Sigmoid colon (tissue), 6 donors: ENCODE measurements at regions not wholly inside any gene's neighbourhood (a gene's known extent, or its start where the extent isn't known, plus 50 kb on each side); places are given as distances from the start of the nearest gene placed in this dataset.

Source experiments
- DNase-seq: peaks from one replicate; pipeline ENCODE4 v3.0.0-alpha.2; 2019
- H3K27ac ChIP-seq, 4 donors: fragments of 200-600 bp; sonication (generic); one replicate each; pipeline ENCODE4 v1.5.1; 2016 to 2019; ENCODE audit warnings: mild to moderate bottlenecking in 1 of 4
- H3K27me3 ChIP-seq, 3 donors: fragments of 200-600 bp; sonication (generic); one replicate each; pipeline ENCODE4 v1.5.1; 2019; ENCODE audit warnings: mild to moderate bottlenecking in 1 of 3
- H3K36me3 ChIP-seq, 4 donors: fragments of 200-600 bp; sonication (generic); one replicate each; pipeline ENCODE4 v1.5.1; 2016 to 2019
- H3K4me1 ChIP-seq, 4 donors: fragments of 200-600 bp; sonication (generic); one replicate each; pipeline ENCODE4 v1.5.1; 2017 to 2019
- H3K4me3 ChIP-seq, 4 donors: fragments of 200-600 bp; sonication (generic); one replicate each; pipeline ENCODE4 v1.5.1; 2017 to 2019; ENCODE audit warnings: mild to moderate bottlenecking in 2 of 4, moderate library complexity in 1 of 4
- H3K9me3 ChIP-seq, 4 donors: fragments of 200-600 bp in 3 of 4; sonication (generic) in 3 of 4; one replicate each; pipeline versions ENCODE4 v1.5.1 to v1.6.1; 2013 to 2019
- CTCF ChIP-seq, 4 experiments: fragments of 450-650 bp in 3 of 4; fragments of 200-600 bp in 1 of 4; IDR thresholded peaks; one replicate each; pipeline ENCODE4 v1.5.1; 2016 to 2019; ENCODE audit warnings: antibody characterized with exemption in 4 of 4, mild to moderate bottlenecking in 3 of 4, moderate library complexity in 2 of 4
- EP300 ChIP-seq, 4 donors: sonication (generic); formaldehyde crosslinking; IDR thresholded peaks; one replicate each; pipeline ENCODE4 v1.6.1; 2017; ENCODE audit warnings: antibody characterized with exemption in 4 of 4
- POLR2A ChIP-seq, 2 donors: fragments of 450-650 bp; IDR thresholded peaks; one replicate each; pipeline ENCODE4 v1.6.1; 2016; ENCODE audit warnings: antibody characterized with exemption in 2 of 2, mild to moderate bottlenecking in 2 of 2, moderate library complexity in 2 of 2
- POLR2AphosphoS5 ChIP-seq, 4 donors: sonication (generic); formaldehyde crosslinking; IDR thresholded peaks; one replicate each; pipeline ENCODE4 v1.6.1; 2017; ENCODE audit warnings: antibody characterized with exemption in 4 of 4
- WGBS, 2 donors: extraction: QIAGEN DNeasy Blood & Tissue Kit; methylation state at CpG; one replicate each; pipeline ENCODE4 v1.1.7; 2013; 5-methylcytosine and 5-hydroxymethylcytosine counted together
- intact Hi-C: fragments of 100-400 bp; cut with DNase I; formaldehyde crosslinking; loops from one replicate; pipeline ENCODE4 v1.15.1; 2023
- donor health status: healthy with polysubstance abuse.
- donor health status: healthy.

GRCh38 chr5:130290219-130290618 lies 386.0 kb downstream of the CHSY3 start:
- H3K27ac ChIP-seq, result no peak overlapping the region
- H3K4me3 ChIP-seq, result no peak overlapping the region
- TF ChIP-seq POLR2AphosphoS5 (IDR thresholded peaks at IDR 0.05) (no peak), POLR2A (IDR thresholded peaks at IDR 0.05) (no peak), EP300 (IDR thresholded peaks at IDR 0.05) (no peak), CTCF (IDR thresholded peaks at IDR 0.05) (no peak)
- WGBS, 2 donors, result 54 to 80% methylated on average over 2 of the region's 2 CpGs
- no peaks in the 10 kb centered on the region for H3K4me1 ChIP-seq
- intact Hi-C loops, result no loop called here
- DNase-seq, result no peak
- H3K9me3 ChIP-seq, result no peaks in the 10 kb centered on the region
- no peaks in the 10 kb centered on the region for H3K36me3 ChIP-seq
- no peaks in the 10 kb centered on the region for H3K27me3 ChIP-seq

DNA sequence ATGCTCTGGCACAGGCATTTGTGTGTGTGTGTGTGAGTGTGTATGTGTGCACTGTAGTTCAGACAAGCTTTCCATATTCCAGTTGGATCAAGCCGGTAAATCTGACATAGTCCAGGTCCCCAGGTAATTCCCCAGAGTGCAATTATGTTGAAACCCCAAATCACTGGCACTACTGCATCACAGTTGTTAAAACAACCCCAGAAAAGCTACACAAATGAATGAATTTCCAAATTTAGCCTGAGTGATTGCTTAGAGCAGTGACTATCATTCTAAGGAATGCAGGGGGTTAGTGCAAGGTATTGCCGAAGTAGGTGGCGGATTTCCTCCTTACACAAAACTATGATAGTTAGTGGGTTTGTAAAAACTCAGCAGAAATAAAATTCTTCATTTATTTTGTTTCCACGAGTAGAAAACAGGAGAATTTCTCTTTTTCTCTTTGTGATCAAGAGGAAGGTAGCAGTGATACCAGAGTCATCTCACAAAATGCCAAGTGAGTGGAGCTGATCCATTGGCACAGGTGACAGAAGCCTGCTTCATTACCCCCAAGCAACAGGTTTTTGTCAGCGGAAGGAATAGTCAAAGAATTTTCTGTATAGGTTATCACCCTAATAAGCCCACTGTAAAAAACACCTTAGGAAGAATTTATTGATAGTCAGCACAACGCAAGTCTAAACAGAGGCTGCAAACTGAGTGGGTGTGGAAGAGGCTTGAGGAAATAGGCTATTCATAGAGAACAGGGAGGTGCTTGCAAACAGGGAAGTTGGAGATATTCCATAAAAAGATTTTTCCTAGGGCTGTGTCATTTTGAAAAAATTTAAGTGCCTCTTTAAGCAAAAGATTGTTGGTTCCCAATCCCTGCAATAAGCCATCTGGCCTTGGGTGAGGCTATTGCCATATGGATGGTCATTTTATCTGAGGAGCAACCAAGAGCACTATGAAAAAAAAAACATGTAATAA lies 385.1 kb downstream of the CHSY3 start:
- no peaks in the 10 kb centered on the region for H3K27me3 ChIP-seq
- 76 to 81% methylated on average over 6 of the region's 6 CpGs for WGBS, 2 donors
- H3K4me3 ChIP-seq, result no peak overlapping the region
- intact Hi-C loops, result no loop called here
- H3K27ac ChIP-seq, result no peak overlapping the region
- H3K9me3 ChIP-seq, result no peaks in the 10 kb centered on the region
- no peak for DNase-seq
- no peak for TF ChIP-seq EP300 (IDR thresholded peaks at IDR 0.05)
- no peak for TF ChIP-seq POLR2A (IDR thresholded peaks at IDR 0.05)
- TF ChIP-seq POLR2AphosphoS5 (IDR thresholded peaks at IDR 0.05), result no peak
- no peak for TF ChIP-seq CTCF (IDR thresholded peaks at IDR 0.05)
- no peaks in the 10 kb centered on the region for H3K36me3 ChIP-seq
- no peaks in the 10 kb centered on the region for H3K4me1 ChIP-seq

- no peak for DNase-seq
- intact Hi-C loops, result no loop called here
Measured at GRCh38 chr5:130287438-130287837, 383.2 kb downstream of the CHSY3 start.

DNA sequence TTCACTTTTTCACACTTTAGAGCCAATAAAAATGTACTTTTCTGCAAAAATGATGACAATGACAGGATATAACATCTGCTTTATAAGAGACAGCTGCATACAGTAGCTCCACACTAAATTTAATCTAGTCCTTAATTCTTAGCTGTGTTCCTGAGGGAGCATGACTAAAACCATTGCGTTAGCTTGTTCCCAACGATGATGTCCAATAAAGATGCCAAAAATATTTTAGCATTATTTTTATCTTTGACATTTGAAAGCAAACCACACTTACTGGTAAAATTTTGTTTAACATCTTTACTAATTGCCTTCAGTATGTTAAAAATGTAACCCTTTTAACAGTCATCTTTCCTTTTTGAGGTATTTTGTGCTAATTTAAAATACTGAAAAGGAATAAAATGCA lies 382.7 kb downstream of the CHSY3 start:
- Histone ChIP-seq H3K36me3 (no peaks in the 10 kb centered on the region), H3K9me3 (no peaks in the 10 kb centered on the region), H3K4me3 (no peak overlapping the region), H3K27me3 (no peaks in the 10 kb centered on the region), H3K4me1 (no peaks in the 10 kb centered on the region), H3K27ac (no peak overlapping the region)
- TF ChIP-seq POLR2A (IDR thresholded peaks at IDR 0.05), result no peak
- TF ChIP-seq POLR2AphosphoS5 (IDR thresholded peaks at IDR 0.05), result no peak
- no peak for TF ChIP-seq CTCF (IDR thresholded peaks at IDR 0.05)
- TF ChIP-seq EP300 (IDR thresholded peaks at IDR 0.05), result no peak
- no peak for DNase-seq
- 78 to 89% methylated on average over 2 of the region's 2 CpGs for WGBS, 2 donors
- intact Hi-C loops, result no loop called here

More at GRCh38 chr5:130287438-130287837, 383.2 kb downstream of the CHSY3 start:
- H3K4me3 ChIP-seq, result no peak overlapping the region
- TF ChIP-seq POLR2A (IDR thresholded peaks at IDR 0.05) (no peak), CTCF (IDR thresholded peaks at IDR 0.05) (no peak), EP300 (IDR thresholded peaks at IDR 0.05) (no peak), POLR2AphosphoS5 (IDR thresholded peaks at IDR 0.05) (no peak)
- no peak overlapping the region for H3K27ac ChIP-seq
- H3K9me3 ChIP-seq, result no peaks in the 10 kb centered on the region
- H3K4me1 ChIP-seq, result no peaks in the 10 kb centered on the region
- H3K27me3 ChIP-seq, result no peaks in the 10 kb centered on the region
- no peaks in the 10 kb centered on the region for H3K36me3 ChIP-seq
